Parathyroid adenoma (tissue), 2 donors: ENCODE measurements at regions not wholly inside any gene's neighbourhood (a gene's known extent, or its start where the extent isn't known, plus 50 kb on each side); places are given as distances from the start of the nearest gene placed in this dataset.

Source experiments
- H2AFZ ChIP-seq: fragments of 300-600 bp; sonication (generic); one replicate; pipeline ENCODE4 v1.7.0; 2017; ENCODE audit warnings: antibody characterized with exemption, mild to moderate bottlenecking
- H3K27ac ChIP-seq: fragments of 300-600 bp; sonication (generic); one replicate; pipeline ENCODE4 v1.7.0; 2017
- H3K27me3 ChIP-seq: fragments of 300-600 bp; sonication (generic); one replicate; pipeline ENCODE4 v1.7.0; 2017; ENCODE audit warnings: low read length; ENCODE audit not compliant: control insufficient read depth, insufficient read depth
- H3K36me3 ChIP-seq: fragments of 300-600 bp; sonication (generic); one replicate; pipeline ENCODE4 v1.7.0; 2017; ENCODE audit warnings: low read length; ENCODE audit not compliant: control insufficient read depth, insufficient read depth
- H3K4me1 ChIP-seq: fragments of 300-600 bp; sonication (generic); one replicate; pipeline ENCODE4 v1.7.0; 2017; ENCODE audit warnings: control low read depth
- H3K4me2 ChIP-seq: fragments of 300-600 bp; sonication (generic); one replicate; pipeline ENCODE4 v1.7.0; 2017; ENCODE audit warnings: low read length
- H3K4me3 ChIP-seq: fragments of 300-600 bp; sonication (generic); one replicate; pipeline ENCODE4 v1.7.0; 2017; ENCODE audit warnings: low read depth, low read length
- H3K79me2 ChIP-seq: fragments of 300-600 bp; sonication (generic); one replicate; pipeline ENCODE4 v1.7.0; 2017; ENCODE audit warnings: control low read depth
- H3K9ac ChIP-seq: fragments of 300-600 bp; sonication (generic); one replicate; pipeline ENCODE4 v1.7.0; 2017; ENCODE audit warnings: mild to moderate bottlenecking
- H3K9me3 ChIP-seq: fragments of 300-600 bp; sonication (generic); one replicate; pipeline ENCODE4 v1.7.0; 2017; ENCODE audit warnings: low read length; ENCODE audit not compliant: control insufficient read depth
- TF ChIP-seq, protein P1 (sequence below): fragments of 300-600 bp; sonication (generic); IDR thresholded peaks from one replicate; pipeline ENCODE4 v1.7.0; 2017; ENCODE audit warnings: antibody characterized with exemption, mild to moderate bottlenecking
- donor health status: primary hyperparathyroidism.

DNA sequence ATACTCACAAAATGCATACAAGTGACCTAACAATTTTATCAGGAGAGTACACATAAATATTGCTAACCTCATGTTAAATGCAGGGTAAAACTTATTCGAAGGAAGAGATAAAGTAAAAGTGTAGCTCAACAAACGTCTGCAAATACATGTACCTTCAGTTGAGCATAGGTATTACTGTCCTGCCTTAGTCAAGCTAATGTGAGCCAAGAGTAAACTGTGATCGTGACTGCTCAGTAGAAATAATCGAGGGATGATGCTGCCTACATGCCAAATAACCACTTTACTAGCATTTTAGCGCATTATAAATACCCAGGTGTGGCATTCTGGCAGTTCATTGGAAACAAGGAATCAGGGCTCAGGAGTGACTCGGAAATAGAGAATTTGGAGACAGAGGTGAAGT is 779.5 kb downstream of the SOCS6 start:
- Histone ChIP-seq H3K4me3 (no peak overlapping the region), H3K4me1 (no peaks in the 10 kb centered on the region), H3K9me3 (no peaks in the 10 kb centered on the region), H2AFZ (no peak overlapping the region), H3K36me3 (no peaks in the 10 kb centered on the region), H3K27ac (no peak overlapping the region), H3K9ac (no peak overlapping the region), H3K4me2 (no peak overlapping the region), H3K79me2 (no peaks in the 10 kb centered on the region), H3K27me3 (no peaks in the 10 kb centered on the region)
- TF ChIP-seq, protein P1, sequence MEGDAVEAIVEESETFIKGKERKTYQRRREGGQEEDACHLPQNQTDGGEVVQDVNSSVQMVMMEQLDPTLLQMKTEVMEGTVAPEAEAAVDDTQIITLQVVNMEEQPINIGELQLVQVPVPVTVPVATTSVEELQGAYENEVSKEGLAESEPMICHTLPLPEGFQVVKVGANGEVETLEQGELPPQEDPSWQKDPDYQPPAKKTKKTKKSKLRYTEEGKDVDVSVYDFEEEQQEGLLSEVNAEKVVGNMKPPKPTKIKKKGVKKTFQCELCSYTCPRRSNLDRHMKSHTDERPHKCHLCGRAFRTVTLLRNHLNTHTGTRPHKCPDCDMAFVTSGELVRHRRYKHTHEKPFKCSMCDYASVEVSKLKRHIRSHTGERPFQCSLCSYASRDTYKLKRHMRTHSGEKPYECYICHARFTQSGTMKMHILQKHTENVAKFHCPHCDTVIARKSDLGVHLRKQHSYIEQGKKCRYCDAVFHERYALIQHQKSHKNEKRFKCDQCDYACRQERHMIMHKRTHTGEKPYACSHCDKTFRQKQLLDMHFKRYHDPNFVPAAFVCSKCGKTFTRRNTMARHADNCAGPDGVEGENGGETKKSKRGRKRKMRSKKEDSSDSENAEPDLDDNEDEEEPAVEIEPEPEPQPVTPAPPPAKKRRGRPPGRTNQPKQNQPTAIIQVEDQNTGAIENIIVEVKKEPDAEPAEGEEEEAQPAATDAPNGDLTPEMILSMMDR, result no peak

- no peaks in the 10 kb centered on the region for H3K27me3 ChIP-seq
Measured at GRCh38 chr18:71049893-71050292, 761.0 kb downstream of the SOCS6 start.

GRCh38 chr18:71047882-71048281 is 759.0 kb downstream of the SOCS6 start:
- Histone ChIP-seq H3K27ac (no peak overlapping the region), H3K79me2 (no peaks in the 10 kb centered on the region), H3K9me3 (no peaks in the 10 kb centered on the region), H2AFZ (no peak overlapping the region), H3K36me3 (no peaks in the 10 kb centered on the region), H3K4me2 (no peak overlapping the region), H3K4me1 (no peaks in the 10 kb centered on the region), H3K9ac (no peak overlapping the region), H3K27me3 (no peaks in the 10 kb centered on the region), H3K4me3 (no peak overlapping the region)
- TF ChIP-seq, protein P1, result no peak

More at GRCh38 chr18:71049893-71050292, 761.0 kb downstream of the SOCS6 start:
- Histone ChIP-seq H3K27ac (no peak overlapping the region), H3K4me2 (no peak overlapping the region), H3K4me3 (no peak overlapping the region), H3K9ac (no peak overlapping the region), H3K9me3 (no peaks in the 10 kb centered on the region), H3K36me3 (no peaks in the 10 kb centered on the region), H3K4me1 (no peaks in the 10 kb centered on the region), H3K79me2 (no peaks in the 10 kb centered on the region), H2AFZ (no peak overlapping the region)
- TF ChIP-seq, protein P1, result no peak

GRCh38 chr18:71045331-71046065 is 756.7 kb downstream of the SOCS6 start:
- H3K9me3 ChIP-seq, result no peaks in the 10 kb centered on the region
- no peak overlapping the region for H3K9ac ChIP-seq
- no peak overlapping the region for H2AFZ ChIP-seq
- H3K4me1 ChIP-seq, result no peaks in the 10 kb centered on the region
- no peak overlapping the region for H3K4me2 ChIP-seq
- H3K27me3 ChIP-seq, result no peaks in the 10 kb centered on the region
- no peaks in the 10 kb centered on the region for H3K79me2 ChIP-seq
- TF ChIP-seq, protein P1, result no peak
- H3K27ac ChIP-seq, result no peak overlapping the region
- H3K36me3 ChIP-seq, result no peaks in the 10 kb centered on the region
- H3K4me3 ChIP-seq, result no peak overlapping the region

DNA sequence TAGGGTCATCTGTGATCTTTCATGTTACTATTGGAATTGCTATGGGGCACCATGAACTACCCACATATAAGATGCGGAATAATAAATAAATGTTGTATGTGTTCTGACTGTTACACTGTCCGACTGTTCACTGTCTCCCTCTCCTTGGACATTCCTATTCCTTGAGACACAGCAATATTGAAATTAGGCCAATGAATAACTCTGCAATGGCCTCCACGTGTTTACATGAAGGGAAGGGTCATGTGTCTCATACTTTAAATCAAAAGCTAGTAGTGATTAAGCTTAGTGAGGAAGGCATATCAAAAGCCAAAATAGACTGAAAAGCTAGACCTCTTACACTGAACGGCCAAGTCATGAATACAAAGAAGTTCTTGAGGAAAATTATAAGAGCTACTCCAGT is 751.3 kb downstream of the SOCS6 start:
- no peaks in the 10 kb centered on the region for H3K9me3 ChIP-seq
- H3K79me2 ChIP-seq, result no peaks in the 10 kb centered on the region
- no peaks in the 10 kb centered on the region for H3K4me1 ChIP-seq
- H2AFZ ChIP-seq, result no peak overlapping the region
- H3K4me3 ChIP-seq, result no peak overlapping the region
- no peak overlapping the region for H3K27ac ChIP-seq
- H3K4me2 ChIP-seq, result no peak overlapping the region
- no peaks in the 10 kb centered on the region for H3K27me3 ChIP-seq
- TF ChIP-seq, protein P1, result no peak
- H3K9ac ChIP-seq, result no peak overlapping the region
- no peaks in the 10 kb centered on the region for H3K36me3 ChIP-seq
